Kasumi-1 (cell line): ENCODE measurements at regions not wholly inside any gene's neighbourhood (a gene's known extent, or its start where the extent isn't known, plus 50 kb on each side); places are given as distances from the start of the nearest gene placed in this dataset.

Source experiments
- DNase-seq, 2 experiments: peaks; one replicate each; lab custom pipeline; 2025; lab: John Stamatoyannopoulos, UW

DNA sequence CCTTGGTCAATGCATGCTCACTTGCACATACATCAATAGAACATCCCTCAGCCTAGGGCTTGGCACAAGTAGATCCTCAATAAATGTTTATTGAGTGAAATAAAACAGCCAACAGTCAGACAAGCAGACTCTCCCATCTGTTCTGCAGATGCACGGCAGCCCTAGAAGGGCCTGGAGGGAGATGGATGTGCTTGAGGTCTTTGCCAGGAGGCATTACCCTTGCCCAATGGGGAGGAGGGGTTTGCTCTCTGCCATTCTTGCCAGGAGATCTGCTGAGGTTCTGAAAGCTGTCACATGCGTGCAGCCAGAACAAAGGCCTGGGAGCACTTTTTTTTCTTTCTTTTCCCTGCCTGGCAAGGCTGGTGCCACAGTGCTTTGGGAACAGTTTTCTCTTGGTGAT, 349.3 kb upstream of the THRB start:
- no peak for DNase-seq

DNA sequence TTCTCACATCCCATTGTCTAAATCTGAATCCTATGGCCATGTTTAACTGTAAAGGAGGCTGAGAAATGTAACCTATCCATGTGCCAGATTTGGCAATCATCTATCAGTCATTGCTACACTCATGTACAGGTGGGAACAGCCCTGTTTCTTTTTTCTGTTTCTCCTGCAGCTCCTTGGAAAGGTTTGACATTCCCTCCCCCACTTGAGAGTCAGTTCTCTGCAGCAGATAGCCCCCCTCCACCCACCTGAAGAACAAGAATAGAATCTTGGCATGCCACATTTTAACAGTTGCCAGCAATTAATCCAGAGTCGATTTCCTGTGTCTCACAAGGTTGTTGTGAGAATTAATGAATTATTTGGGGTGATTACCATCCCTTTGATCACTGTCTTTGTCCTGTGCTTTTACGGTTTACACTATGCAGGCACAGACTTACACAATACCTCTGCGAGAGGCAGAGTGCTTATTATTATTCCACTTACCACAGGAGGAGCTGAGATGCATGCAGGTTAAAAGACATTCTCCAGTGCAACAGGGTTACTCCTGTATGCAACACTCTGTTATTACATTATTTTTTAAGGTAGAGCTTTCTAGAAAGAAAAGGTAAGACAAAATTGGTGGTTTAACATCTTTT, 351.0 kb upstream of the THRB start:
- no peak for DNase-seq

DNA sequence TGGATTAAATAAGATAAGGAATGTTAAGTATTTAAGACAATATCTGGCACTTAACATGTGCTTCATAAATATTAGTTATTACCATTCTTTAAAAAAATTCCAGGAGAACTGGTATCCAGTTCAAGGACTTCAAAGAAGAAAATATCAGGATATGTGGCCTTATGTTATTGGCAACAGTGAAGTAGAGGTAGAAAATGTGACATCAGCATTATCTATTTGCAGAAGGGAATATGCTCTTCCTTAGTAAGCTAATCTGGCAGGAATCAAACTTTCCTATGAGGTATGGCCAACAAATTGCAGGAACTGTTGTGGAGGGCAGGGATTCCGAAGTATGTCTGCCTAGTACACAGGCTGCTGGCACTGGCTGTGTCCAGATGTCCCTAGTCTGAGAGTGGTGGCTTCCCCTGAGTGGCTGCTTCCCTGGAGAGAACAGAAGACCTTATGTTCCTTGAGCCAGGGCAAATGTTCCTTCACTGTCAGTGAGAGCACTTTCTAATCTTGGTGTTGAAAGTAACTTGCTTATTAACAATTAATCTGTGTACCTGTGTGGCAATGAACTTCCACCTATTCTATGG, 351.7 kb upstream of the THRB start:
- no peak for DNase-seq

DNA sequence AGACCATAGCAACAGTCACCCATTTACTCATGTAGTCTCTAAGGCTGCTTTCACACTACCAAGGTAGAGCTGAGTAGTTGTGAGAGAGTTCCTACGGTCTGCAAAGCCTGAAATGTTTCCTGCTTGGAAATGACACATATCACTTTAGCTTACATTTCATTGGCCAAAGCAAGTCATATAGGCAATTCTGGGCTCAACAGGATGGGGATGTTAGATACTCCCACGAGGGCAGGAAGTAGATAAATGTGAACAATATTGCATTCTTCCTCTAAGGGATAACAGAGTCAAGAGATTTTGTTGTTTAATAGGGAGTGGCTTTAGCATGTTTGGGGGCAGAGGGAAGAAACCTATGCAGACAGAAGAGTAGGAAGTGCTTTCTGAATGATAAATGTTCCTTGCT, 355.6 kb upstream of the THRB start:
- peak; percentile 38 to 43 for DNase-seq

DNA sequence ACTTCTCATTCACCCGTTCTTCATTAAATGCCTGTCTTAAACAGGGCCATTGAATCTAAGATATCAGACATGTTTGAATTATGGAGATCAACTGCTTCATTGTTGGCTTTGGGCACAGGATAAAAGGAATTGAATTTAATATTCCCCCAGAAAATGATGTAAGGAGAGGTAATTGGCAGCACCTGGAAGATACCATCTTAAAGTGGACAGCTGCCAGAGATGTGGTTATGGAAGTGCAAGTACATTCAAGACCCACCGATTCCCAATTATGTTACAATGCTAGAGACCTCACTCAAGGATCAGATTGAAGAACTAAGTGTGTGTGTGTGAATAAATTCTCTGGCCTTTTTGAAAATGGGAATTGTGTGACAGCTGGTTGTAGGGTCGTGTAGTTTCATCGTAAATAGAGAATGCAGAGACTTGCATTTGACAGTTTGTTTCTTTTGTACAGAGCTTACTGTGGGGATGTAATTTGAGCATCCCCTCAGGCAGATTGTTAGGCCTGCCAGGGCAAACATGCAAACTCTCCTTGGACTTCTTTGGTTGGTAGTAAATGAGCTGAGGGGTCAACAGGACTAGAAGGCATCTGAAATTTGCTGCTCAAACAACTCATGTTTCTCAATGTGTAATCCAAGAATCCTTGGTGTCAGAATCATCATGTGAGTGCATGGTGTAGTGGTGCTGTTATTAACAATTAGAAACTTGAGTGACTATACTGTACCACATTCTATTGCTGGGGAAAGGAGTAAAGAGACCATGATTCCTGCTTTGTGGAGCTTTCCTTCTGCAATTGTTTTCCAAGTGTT, 359.2 kb upstream of the THRB start:
- no peak for DNase-seq

DNA sequence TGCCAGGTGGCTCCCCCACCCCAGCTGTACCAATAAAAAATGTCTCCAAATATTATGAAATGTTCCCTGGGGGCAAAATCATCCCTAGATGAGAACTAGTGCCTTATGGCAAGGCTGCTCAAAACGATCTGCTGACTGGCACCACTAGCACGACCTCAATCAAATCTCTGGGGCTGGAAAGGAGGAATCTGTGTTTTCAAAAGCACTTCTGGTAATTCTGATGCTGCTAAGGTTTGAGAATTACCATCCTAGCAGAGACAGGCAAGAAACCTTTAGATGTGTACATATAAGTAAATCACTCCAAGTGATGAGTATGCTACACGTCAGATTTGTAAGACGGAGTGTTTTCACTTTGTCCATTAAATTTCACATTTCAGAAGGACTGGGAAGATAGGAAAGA, 360.1 kb upstream of the THRB start:
- DNase-seq = no peak

DNA sequence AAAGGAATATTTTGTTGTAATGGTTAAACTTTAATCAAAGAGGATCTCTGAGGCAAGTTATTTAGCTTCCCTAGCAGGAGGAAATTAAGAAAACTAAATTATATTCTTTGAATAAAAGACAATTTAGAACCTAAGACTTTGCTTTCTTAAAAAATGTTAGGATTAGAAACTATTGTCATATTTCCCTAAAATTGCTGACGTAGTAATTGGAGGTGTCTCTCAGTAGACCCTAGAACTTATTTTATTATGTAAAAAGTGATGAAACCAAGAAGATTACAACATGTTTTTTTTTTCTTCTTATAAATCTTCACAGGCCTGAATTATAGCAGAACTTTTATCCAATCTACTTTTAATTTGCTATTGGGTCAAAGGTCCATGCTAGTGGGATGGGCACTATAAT, 363.3 kb upstream of the THRB start:
- DNase-seq = no peak

DNA sequence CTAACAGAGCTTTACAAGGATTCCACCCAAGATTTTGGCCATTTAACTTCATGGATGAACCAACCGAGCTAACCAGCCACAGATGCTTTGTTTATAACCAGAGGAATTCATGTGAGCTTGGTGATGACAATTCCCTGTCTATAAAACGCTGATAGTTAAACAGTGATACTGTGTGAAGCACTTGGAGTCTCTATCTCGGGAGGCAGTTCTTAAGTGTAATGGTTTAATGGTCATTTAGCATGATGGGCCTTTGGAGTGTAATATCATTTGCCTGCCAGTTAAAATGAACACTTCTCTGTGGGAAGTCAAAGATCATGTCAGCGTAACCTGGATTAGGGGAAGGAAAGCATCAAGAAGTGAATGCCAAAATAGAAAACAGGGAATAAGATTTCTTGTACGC, 368.6 kb upstream of the THRB start:
- no peak for DNase-seq

DNA sequence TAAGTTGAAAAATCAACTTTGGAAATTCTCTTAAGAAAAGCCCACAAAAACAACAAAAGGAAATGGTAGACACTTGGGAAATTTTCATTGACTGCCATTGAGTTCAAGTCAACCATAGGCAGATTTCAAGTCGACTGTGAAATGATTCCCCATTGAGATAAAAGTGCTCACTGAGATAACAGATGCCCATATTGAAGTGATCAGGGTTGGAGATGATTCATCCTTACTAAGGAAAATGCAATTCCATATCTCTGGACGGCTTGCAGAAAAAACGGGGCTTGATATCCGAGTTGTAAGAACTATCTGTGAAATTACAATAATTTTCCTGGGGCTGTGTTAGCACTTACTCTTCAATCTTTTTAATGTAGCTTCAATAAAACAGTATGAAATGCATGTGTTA, 373.1 kb upstream of the THRB start:
- DNase-seq = no peak

DNA sequence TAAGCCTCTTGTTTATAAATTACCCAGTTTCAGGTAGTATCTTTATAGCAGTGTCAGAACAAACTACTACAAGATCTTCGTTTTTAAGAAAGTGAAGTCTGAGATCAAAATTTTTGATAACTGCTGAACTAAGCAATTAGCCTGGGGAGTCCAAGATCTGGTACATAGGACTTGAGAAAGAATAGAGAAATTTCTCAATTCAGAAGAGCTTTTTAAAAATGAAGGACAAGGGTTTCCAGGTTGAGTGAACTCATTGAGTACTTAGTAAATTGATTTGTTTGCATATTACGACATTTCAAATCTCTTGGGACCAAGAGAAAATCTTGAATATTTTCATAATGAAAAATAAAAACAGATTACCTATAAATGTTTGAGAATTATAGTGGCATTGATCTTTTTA, 386.6 kb upstream of the THRB start:
- DNase-seq = no peak

DNA sequence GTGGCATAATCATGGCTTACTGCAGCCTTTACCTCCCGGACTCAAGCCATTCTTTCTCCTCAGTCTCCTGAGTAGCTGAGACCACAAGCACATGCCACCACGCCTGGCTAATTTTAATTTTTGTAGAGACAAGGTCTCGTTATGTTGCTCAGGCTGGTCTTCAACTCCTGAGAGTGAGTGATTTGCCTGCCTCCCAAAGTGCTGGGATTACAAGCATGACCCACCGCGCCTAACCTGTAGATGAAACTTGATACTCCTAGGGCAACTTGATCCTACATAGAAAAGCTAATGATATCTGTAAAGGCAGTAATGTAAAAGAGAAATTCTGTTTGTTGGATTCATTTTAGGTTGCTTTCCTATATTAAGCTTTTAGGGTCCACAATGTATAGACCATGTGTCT, 391.9 kb upstream of the THRB start:
- DNase-seq = no peak

DNA sequence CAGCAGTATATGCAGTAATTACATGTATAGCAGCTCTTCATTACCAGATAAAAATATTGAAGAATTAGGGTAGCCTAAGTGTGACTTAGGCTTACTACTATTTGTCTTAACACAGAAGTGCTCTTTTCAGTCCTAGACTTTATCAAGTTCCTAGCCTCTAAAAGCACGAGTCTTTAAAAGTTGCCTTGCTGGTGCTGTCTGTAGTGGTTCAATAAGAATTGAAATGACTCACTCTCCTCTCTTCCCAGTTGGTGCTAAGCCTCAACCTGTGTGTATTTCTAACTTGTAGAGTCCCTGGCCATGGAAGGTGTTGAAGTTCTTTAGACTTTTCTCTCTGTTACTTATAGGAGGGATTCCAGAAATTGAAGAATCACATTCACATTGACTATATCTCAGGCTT, 395.4 kb upstream of the THRB start:
- DNase-seq = no peak

DNA sequence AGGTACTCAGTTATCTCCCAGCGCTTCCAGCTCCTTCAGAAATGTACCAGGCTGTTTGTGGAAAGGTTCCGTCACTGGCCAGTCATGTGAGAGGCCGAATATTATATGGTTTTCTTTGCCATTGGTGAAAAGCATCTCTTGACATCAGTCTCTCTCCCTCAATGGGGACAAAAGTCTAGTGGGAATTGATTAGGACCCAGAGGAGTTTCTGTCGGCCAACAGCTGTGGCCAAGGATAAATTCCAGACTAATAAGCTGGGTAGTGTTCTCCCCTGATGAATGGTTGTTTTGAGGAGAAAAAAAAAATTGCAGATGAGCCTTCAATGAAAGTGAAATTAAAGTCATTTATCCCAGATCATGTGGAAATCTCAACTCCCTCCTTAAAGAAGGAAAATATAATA, 404.7 kb upstream of the THRB start:
- no peak for DNase-seq

DNA sequence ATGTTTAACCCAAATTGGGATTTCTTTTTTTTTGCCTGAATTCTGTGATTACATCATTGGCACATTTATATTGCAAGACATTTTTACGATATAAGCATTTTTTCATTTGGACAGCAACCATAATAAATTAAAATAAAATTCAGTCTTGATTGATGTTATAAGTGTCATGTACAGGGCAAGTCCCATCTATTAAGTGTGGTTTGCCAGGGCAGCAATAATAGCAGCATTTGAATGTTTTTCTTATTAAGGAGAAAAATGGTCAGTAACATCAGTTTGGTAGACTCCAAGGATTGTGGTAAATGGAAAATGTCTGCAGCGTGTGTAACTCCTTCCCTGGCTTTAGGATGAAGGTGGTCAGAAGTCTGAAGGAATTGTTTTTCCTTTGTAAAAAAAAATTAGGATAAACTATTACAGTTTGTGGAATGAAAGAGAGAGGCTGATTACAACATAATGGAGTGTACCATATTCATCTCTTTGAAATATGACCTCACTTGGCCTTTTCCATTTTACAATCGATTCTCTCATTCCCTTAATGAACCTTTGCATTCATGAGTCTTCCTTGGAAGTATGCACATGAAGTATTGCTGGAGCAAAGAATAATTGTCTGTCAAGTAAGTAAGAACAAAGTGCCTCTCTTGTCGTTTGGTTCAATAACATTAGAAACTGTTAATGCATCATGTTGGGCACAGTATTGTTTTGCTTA, 405.4 kb upstream of the THRB start:
- DNase-seq = no peak

DNA sequence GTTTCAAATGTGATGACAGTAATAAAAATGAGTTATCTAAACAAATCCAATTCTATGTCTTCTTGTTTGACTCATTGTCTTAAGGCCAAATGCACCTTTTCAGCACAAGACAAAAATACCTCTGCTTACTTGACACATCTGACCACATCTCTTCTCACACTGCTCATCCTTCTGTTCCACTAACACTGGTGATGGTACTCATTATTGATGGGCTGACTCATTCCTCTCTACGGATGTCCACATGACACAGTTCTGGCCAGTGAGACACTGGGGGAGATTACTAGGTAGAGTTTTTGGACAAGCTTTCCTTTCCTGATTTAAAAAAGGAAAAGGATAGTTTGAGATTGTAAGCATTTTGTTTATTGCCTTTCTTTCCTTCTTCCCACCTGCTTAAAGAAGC, 410.6 kb upstream of the THRB start:
- no peak for DNase-seq

DNA sequence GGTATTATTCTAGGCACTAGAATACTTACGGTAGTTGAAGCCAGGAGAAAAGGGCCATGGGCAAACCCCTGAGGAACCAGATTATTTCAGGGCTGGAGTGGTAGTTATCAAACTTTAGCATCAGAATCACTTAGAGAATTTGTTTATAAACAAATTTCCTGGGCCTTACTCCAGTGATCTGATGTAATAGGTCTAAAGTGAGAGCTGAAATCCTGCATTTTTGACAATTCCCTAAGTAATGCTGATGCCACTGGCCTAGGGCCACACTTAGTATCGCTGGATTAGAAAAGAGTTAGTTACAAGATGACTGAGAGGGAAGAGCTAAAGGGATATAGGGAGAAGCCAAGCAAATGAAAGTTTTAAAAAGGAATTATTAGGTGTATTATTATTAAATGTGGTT, 412.5 kb upstream of the THRB start:
- no peak for DNase-seq

DNA sequence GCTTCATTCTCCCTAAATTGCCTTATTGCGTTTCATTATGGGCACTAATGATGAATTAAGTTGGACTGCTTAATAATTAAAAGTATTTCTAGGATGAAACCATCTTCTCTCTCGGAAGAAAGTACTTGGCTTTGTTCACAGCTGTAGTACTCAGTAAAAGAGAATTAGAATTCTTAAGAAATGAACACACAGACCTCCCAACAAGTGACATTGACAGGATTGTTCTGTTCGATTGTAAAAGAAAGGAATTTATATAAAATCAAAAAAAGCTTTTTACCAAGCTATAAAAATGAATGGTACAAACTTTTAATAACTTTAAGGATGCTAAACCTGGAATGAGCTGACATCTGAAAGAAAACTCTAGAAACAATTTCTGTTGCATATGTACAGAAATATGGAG, 416.4 kb upstream of the THRB start:
- DNase-seq = no peak

DNA sequence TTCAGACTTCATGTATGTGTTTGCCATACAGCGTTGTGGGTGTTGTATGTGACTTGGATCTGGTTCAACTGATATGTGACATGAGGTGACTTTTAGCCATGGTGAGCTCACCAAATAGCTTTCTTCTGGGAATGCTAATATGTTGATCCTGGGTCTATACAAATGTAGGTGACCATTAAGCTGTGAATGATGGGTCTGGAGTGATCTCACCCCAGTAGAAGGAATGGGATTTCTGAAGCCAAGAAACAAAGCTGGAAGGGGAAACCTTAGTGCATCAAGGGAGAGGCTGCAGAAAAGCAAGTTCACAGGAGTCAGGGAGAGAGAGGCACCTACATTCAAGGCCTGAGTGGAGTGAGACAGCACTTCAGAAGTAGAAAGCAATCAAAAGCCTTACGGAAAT, 421.0 kb upstream of the THRB start:
- no peak for DNase-seq

DNA sequence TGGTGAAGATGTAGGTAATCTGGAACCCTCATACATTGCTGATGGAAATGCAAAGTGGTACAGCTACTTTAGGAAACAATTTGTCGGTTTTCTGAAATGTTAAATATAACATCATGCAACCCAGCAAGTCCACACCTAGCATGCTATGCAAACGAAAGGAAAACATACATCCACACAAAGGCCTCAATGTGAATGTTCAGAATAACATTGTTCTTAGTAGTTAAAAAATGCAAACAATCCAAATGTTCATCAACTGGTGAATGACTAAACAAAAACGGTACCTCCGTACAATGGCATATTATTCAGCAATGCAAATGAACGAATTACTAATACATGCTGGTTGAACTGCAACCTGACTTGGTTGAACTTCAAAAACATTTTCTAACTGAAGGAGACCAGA, 423.3 kb upstream of the THRB start:
- no peak for DNase-seq

DNA sequence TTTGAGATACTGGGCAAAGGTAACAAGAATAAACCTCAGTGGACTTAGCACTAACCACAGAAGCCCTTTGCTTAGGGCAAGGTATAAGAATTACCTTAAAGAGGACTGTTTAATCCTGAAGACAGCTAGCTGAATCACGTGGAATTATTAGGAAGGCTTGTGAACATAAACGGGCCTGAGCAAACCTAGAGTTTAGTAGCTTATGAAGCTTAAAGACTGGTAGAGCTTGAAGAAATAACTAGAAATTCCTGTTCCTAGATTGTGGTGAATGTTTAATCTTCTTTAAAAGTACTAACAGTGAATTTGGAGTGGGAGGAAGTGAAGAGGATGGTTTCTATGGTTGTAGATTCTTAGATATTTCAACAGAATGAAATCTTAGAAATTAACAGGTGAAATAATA, 428.9 kb upstream of the THRB start:
- DNase-seq = no peak

DNA sequence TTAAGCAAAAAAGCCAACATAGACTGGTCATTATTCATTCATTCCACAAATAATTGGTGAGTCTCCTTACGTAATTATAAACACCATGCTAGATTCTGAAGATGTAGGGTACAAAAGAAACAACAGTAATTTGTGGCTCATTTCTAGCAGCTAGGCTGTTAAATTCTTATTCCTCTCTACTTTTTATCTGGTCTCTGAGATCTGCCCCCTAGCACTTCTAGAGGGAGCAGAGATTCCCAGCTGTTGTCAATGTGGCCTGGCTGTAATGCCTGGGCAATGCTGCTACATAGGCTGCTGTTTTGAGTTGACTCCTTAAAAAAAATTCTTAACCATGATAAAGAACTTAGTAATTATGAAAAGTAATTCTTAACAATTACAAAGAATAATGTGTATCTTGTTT, 434.9 kb upstream of the THRB start:
- no peak for DNase-seq

DNA sequence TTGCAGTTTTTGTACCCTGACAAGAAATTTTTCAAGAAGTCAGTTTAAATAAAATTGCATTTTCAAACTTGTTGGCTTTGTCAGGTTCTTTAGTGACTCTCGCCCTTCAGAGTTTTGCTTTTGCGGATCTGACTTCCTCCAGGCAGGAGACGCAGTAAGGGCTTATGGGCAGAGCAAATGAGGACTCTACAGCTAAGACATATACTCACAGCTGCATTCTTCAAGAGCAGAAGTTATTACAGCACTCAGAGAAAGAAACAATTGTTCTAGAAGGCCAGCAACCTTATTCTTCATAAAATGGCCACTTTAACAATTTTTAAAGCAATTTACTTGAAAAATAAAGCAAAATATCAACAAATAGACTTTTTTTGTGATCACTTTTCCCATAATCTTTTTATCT, 438.8 kb upstream of the THRB start:
- DNase-seq = no peak

DNA sequence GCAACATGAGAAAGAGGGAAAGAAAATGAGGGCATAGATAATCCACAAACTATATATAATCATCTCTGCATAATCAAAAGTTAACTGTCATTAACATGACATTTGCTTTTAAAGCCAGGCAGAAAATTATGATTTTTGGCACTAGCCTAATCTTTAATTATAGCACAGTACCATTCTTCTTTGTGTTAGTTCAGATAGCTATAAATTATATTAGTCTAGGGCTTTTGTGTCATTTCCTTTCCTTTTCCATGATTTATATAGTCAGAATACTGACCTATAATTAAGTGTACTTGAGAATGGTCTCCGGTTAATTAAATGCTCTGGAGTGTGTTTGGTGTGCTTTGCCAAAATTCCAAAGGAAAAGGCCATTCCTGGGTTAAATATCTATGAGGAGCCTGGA, 441.9 kb upstream of the THRB start:
- DNase-seq = no peak
